ENCODE measurements at regions not wholly inside any gene's neighbourhood (a gene's known extent, or its start where the extent isn't known, plus 50 kb on each side); places are given as distances from the start of the nearest gene placed in this dataset.

GRCh38 chr9:26148128-26148527, 469.9 kb upstream of the TUSC1 start:
- Histone ChIP-seq H3K9me3 (ENCODE audit: control insufficient read depth, low read length) (no peaks in the 10 kb centered on the region), H3K27ac (ENCODE audit: low read depth in 1 of 2, low read length in 2 of 2) (no peak overlapping the region), H3K4me3 (ENCODE audit: low read length in 2 of 2) (no peak overlapping the region), H3K27me3 (ENCODE audit: control insufficient read depth in 1 of 2, insufficient read depth in 2 of 2, low read length in 1 of 2) (no peaks in the 10 kb centered on the region), H3K4me1 (ENCODE audit: control insufficient read depth in 1 of 2, insufficient read depth in 2 of 2, low read length in 2 of 2) (no peaks in the 10 kb centered on the region), H3K36me3 (ENCODE audit: control insufficient read depth in 1 of 2, insufficient read depth in 2 of 2, low read length in 1 of 2) (no peaks in the 10 kb centered on the region)
- no peak for DNase-seq
- intact Hi-C loops (cut with DNase I) = no loop called here
- 55% methylated on average over 2 of the region's 2 CpGs for WGBS, 2 donors
- ATAC-seq (ENCODE audit: low FRiP score) = no peak

GRCh38 chr9:26145938-26146337, 467.7 kb upstream of the TUSC1 start:
- intact Hi-C loops (cut with DNase I) = no loop called here
- ATAC-seq (ENCODE audit: low FRiP score) (no peak), DNase-seq (no peak)
- no peaks in the 10 kb centered on the region for H3K27me3 ChIP-seq (ENCODE audit: control insufficient read depth in 1 of 2, insufficient read depth in 2 of 2, low read length in 1 of 2)
- H3K9me3 ChIP-seq (ENCODE audit: control insufficient read depth, low read length) = no peaks in the 10 kb centered on the region
- H3K4me1 ChIP-seq (ENCODE audit: control insufficient read depth in 1 of 2, insufficient read depth in 2 of 2, low read length in 2 of 2) = no peaks in the 10 kb centered on the region
- H3K4me3 ChIP-seq (ENCODE audit: low read length in 2 of 2) = no peak overlapping the region
- 94 to 96% methylated on average over 10 of the region's 10 CpGs for WGBS, 2 donors
- no peak overlapping the region for H3K27ac ChIP-seq (ENCODE audit: low read depth in 1 of 2, low read length in 2 of 2)
- H3K36me3 ChIP-seq (ENCODE audit: control insufficient read depth in 1 of 2, insufficient read depth in 2 of 2, low read length in 1 of 2) = no peaks in the 10 kb centered on the region

- Histone ChIP-seq H3K4me1 (ENCODE audit: control insufficient read depth in 1 of 2, insufficient read depth in 2 of 2, low read length in 2 of 2) (no peaks in the 10 kb centered on the region), H3K36me3 (ENCODE audit: control insufficient read depth in 1 of 2, insufficient read depth in 2 of 2, low read length in 1 of 2) (no peaks in the 10 kb centered on the region), H3K9me3 (ENCODE audit: control insufficient read depth, low read length) (no peaks in the 10 kb centered on the region), H3K4me3 (ENCODE audit: low read length in 2 of 2) (no peak overlapping the region), H3K27ac (ENCODE audit: low read depth in 1 of 2, low read length in 2 of 2) (no peak overlapping the region), H3K27me3 (ENCODE audit: control insufficient read depth in 1 of 2, insufficient read depth in 2 of 2, low read length in 1 of 2) (peaks cover 0 to 1% of the 10 kb centered on the region in 2 donors)
- intact Hi-C loops (cut with DNase I) = no loop called here
- no peak for DNase-seq
- WGBS, 2 donors = 85 to 90% methylated on average over 6 of the region's 6 CpGs
- ATAC-seq (ENCODE audit: low FRiP score) = no peak
These were observed 464.4 kb upstream of the TUSC1 start for GRCh38 chr9:26142631-26143030.

GRCh38 chr9:26142201-26142600, 464.0 kb upstream of the TUSC1 start:
- H3K4me1 ChIP-seq (ENCODE audit: control insufficient read depth in 1 of 2, insufficient read depth in 2 of 2, low read length in 2 of 2) = no peaks in the 10 kb centered on the region
- H3K27me3 ChIP-seq (ENCODE audit: control insufficient read depth in 1 of 2, insufficient read depth in 2 of 2, low read length in 1 of 2) = peaks cover 0 to 1% of the 10 kb centered on the region in 2 donors
- H3K36me3 ChIP-seq (ENCODE audit: control insufficient read depth in 1 of 2, insufficient read depth in 2 of 2, low read length in 1 of 2) = no peaks in the 10 kb centered on the region
- intact Hi-C loops (cut with DNase I) = no loop called here
- H3K27ac ChIP-seq (ENCODE audit: low read depth in 1 of 2, low read length in 2 of 2) = no peak overlapping the region
- DNase-seq (no peak), ATAC-seq (ENCODE audit: low FRiP score) (no peak)
- no peaks in the 10 kb centered on the region for H3K9me3 ChIP-seq (ENCODE audit: control insufficient read depth, low read length)
- WGBS, 2 donors = 91 to 92% methylated on average over 5 of the region's 5 CpGs
- H3K4me3 ChIP-seq (ENCODE audit: low read length in 2 of 2) = no peak overlapping the region

- ATAC-seq (ENCODE audit: low FRiP score) (no peak), DNase-seq (no peak)
- no peak overlapping the region for H3K27ac ChIP-seq (ENCODE audit: low read depth in 1 of 2, low read length in 2 of 2)
- intact Hi-C loops (cut with DNase I) = no loop called here
- 75 to 78% methylated on average over 1 of the region's 1 CpG for WGBS, 2 donors
- H3K4me1 ChIP-seq (ENCODE audit: control insufficient read depth in 1 of 2, insufficient read depth in 2 of 2, low read length in 2 of 2) = no peaks in the 10 kb centered on the region
- no peaks in the 10 kb centered on the region for H3K27me3 ChIP-seq (ENCODE audit: control insufficient read depth in 1 of 2, insufficient read depth in 2 of 2, low read length in 1 of 2)
- H3K4me3 ChIP-seq (ENCODE audit: low read length in 2 of 2) = no peak overlapping the region
- no peaks in the 10 kb centered on the region for H3K9me3 ChIP-seq (ENCODE audit: control insufficient read depth, low read length)
- H3K36me3 ChIP-seq (ENCODE audit: control insufficient read depth in 1 of 2, insufficient read depth in 2 of 2, low read length in 1 of 2) = no peaks in the 10 kb centered on the region
These were observed 455.3 kb upstream of the TUSC1 start for GRCh38 chr9:26133537-26133936.

GRCh38 chr9:26132746-26133312, 454.6 kb upstream of the TUSC1 start:
- H3K4me1 ChIP-seq (ENCODE audit: control insufficient read depth in 1 of 2, insufficient read depth in 2 of 2, low read length in 2 of 2) = no peaks in the 10 kb centered on the region
- WGBS, 2 donors = 72 to 80% methylated on average over 4 of the region's 4 CpGs
- H3K4me3 ChIP-seq (ENCODE audit: low read length in 2 of 2) = no peak overlapping the region
- peak; percentile 36 for ATAC-seq (ENCODE audit: low FRiP score)
- no peaks in the 10 kb centered on the region for H3K36me3 ChIP-seq (ENCODE audit: control insufficient read depth in 1 of 2, insufficient read depth in 2 of 2, low read length in 1 of 2)
- no peak for DNase-seq
- H3K27me3 ChIP-seq (ENCODE audit: control insufficient read depth in 1 of 2, insufficient read depth in 2 of 2, low read length in 1 of 2) = no peaks in the 10 kb centered on the region
- H3K27ac ChIP-seq (ENCODE audit: low read depth in 1 of 2, low read length in 2 of 2) = no peak overlapping the region
- intact Hi-C loops (cut with DNase I) = no loop called here
- H3K9me3 ChIP-seq (ENCODE audit: control insufficient read depth, low read length) = no peaks in the 10 kb centered on the region

- Histone ChIP-seq H3K4me3 (ENCODE audit: low read length in 2 of 2) (no peak overlapping the region), H3K4me1 (ENCODE audit: control insufficient read depth in 1 of 2, insufficient read depth in 2 of 2, low read length in 2 of 2) (no peaks in the 10 kb centered on the region), H3K36me3 (ENCODE audit: control insufficient read depth in 1 of 2, insufficient read depth in 2 of 2, low read length in 1 of 2) (no peaks in the 10 kb centered on the region), H3K9me3 (ENCODE audit: control insufficient read depth, low read length) (no peaks in the 10 kb centered on the region), H3K27ac (ENCODE audit: low read depth in 1 of 2, low read length in 2 of 2) (no peak overlapping the region), H3K27me3 (ENCODE audit: control insufficient read depth in 1 of 2, insufficient read depth in 2 of 2, low read length in 1 of 2) (no peaks in the 10 kb centered on the region)
- ATAC-seq (ENCODE audit: low FRiP score) = no peak
- intact Hi-C loops (cut with DNase I) = no loop called here
- WGBS, 2 donors = 74 to 89% methylated on average over 1 of the region's 1 CpG
- DNase-seq = no peak
These were observed 453.6 kb upstream of the TUSC1 start for GRCh38 chr9:26131886-26132285.

- no peaks in the 10 kb centered on the region for H3K4me1 ChIP-seq (ENCODE audit: control insufficient read depth in 1 of 2, insufficient read depth in 2 of 2, low read length in 2 of 2)
- no peaks in the 10 kb centered on the region for H3K9me3 ChIP-seq (ENCODE audit: control insufficient read depth, low read length)
- H3K4me3 ChIP-seq (ENCODE audit: low read length in 2 of 2) = no peak overlapping the region
- 90 to 94% methylated on average over 2 of the region's 2 CpGs for WGBS, 2 donors
- H3K27me3 ChIP-seq (ENCODE audit: control insufficient read depth in 1 of 2, insufficient read depth in 2 of 2, low read length in 1 of 2) = no peaks in the 10 kb centered on the region
- DNase-seq = no peak
- no peaks in the 10 kb centered on the region for H3K36me3 ChIP-seq (ENCODE audit: control insufficient read depth in 1 of 2, insufficient read depth in 2 of 2, low read length in 1 of 2)
- ATAC-seq (ENCODE audit: low FRiP score) = no peak
- no peak overlapping the region for H3K27ac ChIP-seq (ENCODE audit: low read depth in 1 of 2, low read length in 2 of 2)
- intact Hi-C loops (cut with DNase I) = no loop called here
These were observed 451.0 kb upstream of the TUSC1 start for GRCh38 chr9:26129217-26129616.

- no peaks in the 10 kb centered on the region for H3K36me3 ChIP-seq (ENCODE audit: control insufficient read depth in 1 of 2, insufficient read depth in 2 of 2, low read length in 1 of 2)
- no peak for DNase-seq
- whole genome bisulfite sequencing, 2 donors = 89% methylated on average over 5 of the region's 5 CpGs
- intact Hi-C loops (cut with DNase I) = no loop called here
- no peaks in the 10 kb centered on the region for H3K4me1 ChIP-seq (ENCODE audit: control insufficient read depth in 1 of 2, insufficient read depth in 2 of 2, low read length in 2 of 2)
- no peaks in the 10 kb centered on the region for H3K9me3 ChIP-seq (ENCODE audit: control insufficient read depth, low read length)
- no peak overlapping the region for H3K27ac ChIP-seq (ENCODE audit: low read depth in 1 of 2, low read length in 2 of 2)
- ATAC-seq (ENCODE audit: low FRiP score) = no peak
- no peaks in the 10 kb centered on the region for H3K27me3 ChIP-seq (ENCODE audit: control insufficient read depth in 1 of 2, insufficient read depth in 2 of 2, low read length in 1 of 2)
- no peak overlapping the region for H3K4me3 ChIP-seq (ENCODE audit: low read length in 2 of 2)
These were observed 447.4 kb upstream of the TUSC1 start for GRCh38 chr9:26125693-26126092.

Measured in aorta (tissue), 5 donors.